ENCODE measurements at regions not wholly inside any gene's neighbourhood (a gene's known extent, or its start where the extent isn't known, plus 50 kb on each side); places are given as distances from the start of the nearest gene placed in this dataset.

GRCh38 chr3:103009609-103010008 lies 574.8 kb downstream of the ZPLD1 start:
- ATAC-seq (ENCODE audit: insufficient read depth, low FRiP score) (no peak), DNase-seq (no peak)
- H3K27me3 ChIP-seq (ENCODE audit: control insufficient read depth in 3 of 3, insufficient read depth in 3 of 3, low read length in 2 of 3) = no peaks in the 10 kb centered on the region
- no peak overlapping the region for H3K27ac ChIP-seq (ENCODE audit: low read depth in 1 of 2, low read length in 1 of 2)
- no peak overlapping the region for H3K4me3 ChIP-seq
- peaks cover 0 to 2% (median 0%) of the 10 kb centered on the region in 4 donors for H3K9me3 ChIP-seq (ENCODE audit: control insufficient read depth in 4 of 4, insufficient read depth in 3 of 4, low read length in 3 of 4)
- TF ChIP-seq CTCF (IDR thresholded peaks at IDR 0.05; ENCODE audit: control extremely low read depth, extremely low read depth) = no peak
- H3K36me3 ChIP-seq (ENCODE audit: control insufficient read depth in 4 of 4, insufficient read depth in 4 of 4, low read length in 4 of 4) = no peaks in the 10 kb centered on the region
- no peak overlapping the region for H3K9ac ChIP-seq (ENCODE audit: insufficient read depth in 1 of 2, low read length in 2 of 2)
- no peaks in the 10 kb centered on the region for H3K4me1 ChIP-seq (ENCODE audit: control insufficient read depth in 5 of 5, insufficient read depth in 5 of 5, low read length in 5 of 5)

- no peak overlapping the region for H3K9ac ChIP-seq (ENCODE audit: insufficient read depth in 1 of 2, low read length in 2 of 2)
- no peaks in the 10 kb centered on the region for H3K27me3 ChIP-seq (ENCODE audit: control insufficient read depth in 3 of 3, insufficient read depth in 3 of 3, low read length in 2 of 3)
- no peak overlapping the region for H3K4me3 ChIP-seq
- TF ChIP-seq CTCF (IDR thresholded peaks at IDR 0.05; ENCODE audit: control extremely low read depth, extremely low read depth) = no peak
- no peaks in the 10 kb centered on the region for H3K4me1 ChIP-seq (ENCODE audit: control insufficient read depth in 5 of 5, insufficient read depth in 5 of 5, low read length in 5 of 5)
- no peak overlapping the region for H3K27ac ChIP-seq (ENCODE audit: low read depth in 1 of 2, low read length in 1 of 2)
- DNase-seq (no peak), ATAC-seq (ENCODE audit: insufficient read depth, low FRiP score) (no peak)
- H3K36me3 ChIP-seq (ENCODE audit: control insufficient read depth in 4 of 4, insufficient read depth in 4 of 4, low read length in 4 of 4) = no peaks in the 10 kb centered on the region
- no peaks in the 10 kb centered on the region for H3K9me3 ChIP-seq (ENCODE audit: control insufficient read depth in 4 of 4, insufficient read depth in 3 of 4, low read length in 3 of 4)
Observed at GRCh38 chr3:103025880-103026279, 591.1 kb downstream of the ZPLD1 start.

- Histone ChIP-seq H3K4me1 (ENCODE audit: control insufficient read depth in 5 of 5, insufficient read depth in 5 of 5, low read length in 5 of 5) (no peaks in the 10 kb centered on the region), H3K9ac (ENCODE audit: insufficient read depth in 1 of 2, low read length in 2 of 2) (no peak overlapping the region), H3K4me3 (no peak overlapping the region), H3K36me3 (ENCODE audit: control insufficient read depth in 4 of 4, insufficient read depth in 4 of 4, low read length in 4 of 4) (no peaks in the 10 kb centered on the region), H3K27me3 (ENCODE audit: control insufficient read depth in 3 of 3, insufficient read depth in 3 of 3, low read length in 2 of 3) (no peaks in the 10 kb centered on the region), H3K9me3 (ENCODE audit: control insufficient read depth in 4 of 4, insufficient read depth in 3 of 4, low read length in 3 of 4) (no peaks in the 10 kb centered on the region), H3K27ac (ENCODE audit: low read depth in 1 of 2, low read length in 1 of 2) (no peak overlapping the region)
- no peak for ATAC-seq (ENCODE audit: insufficient read depth, low FRiP score)
- no peak for DNase-seq
- no peak for TF ChIP-seq CTCF (IDR thresholded peaks at IDR 0.05; ENCODE audit: control extremely low read depth, extremely low read depth)
- 95 to 96% methylated on average over 2 of the region's 2 CpGs for WGBS, 2 donors
Observed at GRCh38 chr3:103033841-103034240, 599.0 kb downstream of the ZPLD1 start.

- TF ChIP-seq CTCF (IDR thresholded peaks at IDR 0.05; ENCODE audit: control extremely low read depth, extremely low read depth) = no peak
- DNase-seq = no peak
- H3K27ac ChIP-seq (ENCODE audit: low read depth in 1 of 2, low read length in 1 of 2) = no peak overlapping the region
- peaks cover 0 to 3% (median 1%) of the 10 kb centered on the region in 5 donors for H3K4me1 ChIP-seq (ENCODE audit: control insufficient read depth in 5 of 5, insufficient read depth in 5 of 5, low read length in 5 of 5)
- ATAC-seq (ENCODE audit: insufficient read depth, low FRiP score) = no peak
- whole genome bisulfite sequencing, 2 donors = 65 to 68% methylated on average over 2 of the region's 2 CpGs
- no peaks in the 10 kb centered on the region for H3K27me3 ChIP-seq (ENCODE audit: control insufficient read depth in 3 of 3, insufficient read depth in 3 of 3, low read length in 2 of 3)
- no peaks in the 10 kb centered on the region for H3K9me3 ChIP-seq (ENCODE audit: control insufficient read depth in 4 of 4, insufficient read depth in 3 of 4, low read length in 3 of 4)
- no peak overlapping the region for H3K4me3 ChIP-seq
- no peaks in the 10 kb centered on the region for H3K36me3 ChIP-seq (ENCODE audit: control insufficient read depth in 4 of 4, insufficient read depth in 4 of 4, low read length in 4 of 4)
- H3K9ac ChIP-seq (ENCODE audit: insufficient read depth in 1 of 2, low read length in 2 of 2) = no peak overlapping the region
Observed at GRCh38 chr3:103047640-103048039, 612.8 kb downstream of the ZPLD1 start.

Data from lung (tissue), 11 donors.